ENCODE measurements at regions not wholly inside any gene's neighbourhood (a gene's known extent, or its start where the extent isn't known, plus 50 kb on each side); places are given as distances from the start of the nearest gene placed in this dataset.

- Histone ChIP-seq H3K27me3 (ENCODE audit: control insufficient read depth in 1 of 2, insufficient read depth in 2 of 2, low read length in 2 of 2) (no peaks in the 10 kb centered on the region), H3K9me3 (ENCODE audit: control insufficient read depth in 1 of 2, low read length in 2 of 2) (peaks cover 0 to 5% of the 10 kb centered on the region in 2 donors)
Observed at GRCh38 chr3:16101295-16102186, 72.9 kb upstream of the GALNT15 start.

GRCh38 chr3:16102187-16102561 is 72.3 kb upstream of the GALNT15 start:
- Histone ChIP-seq H3K4me1 (ENCODE audit: control insufficient read depth in 1 of 2, insufficient read depth in 2 of 2, low read length in 2 of 2) (peaks cover 5 to 9% of the 10 kb centered on the region in 2 donors), H3K27ac (ENCODE audit: low read depth, low read length) (peak overlapping the region; percentile 68), H3K9ac (ENCODE audit: low read depth in 1 of 2, low read length in 2 of 2) (no peak overlapping the region), H3K4me3 (ENCODE audit: low read depth in 1 of 2, low read length in 2 of 2) (peak overlapping the region; percentile 26 to 34), H3K27me3 (ENCODE audit: control insufficient read depth in 1 of 2, insufficient read depth in 2 of 2, low read length in 2 of 2) (no peaks in the 10 kb centered on the region), H3K36me3 (ENCODE audit: control insufficient read depth in 1 of 2, insufficient read depth in 2 of 2, low read length in 2 of 2) (no peaks in the 10 kb centered on the region), H3K9me3 (ENCODE audit: control insufficient read depth in 1 of 2, low read length in 2 of 2) (peaks cover 0 to 5% of the 10 kb centered on the region in 2 donors)

More at GRCh38 chr3:16101295-16102186, 72.9 kb upstream of the GALNT15 start:
- Histone ChIP-seq H3K27ac (ENCODE audit: low read depth, low read length) (peak overlapping the region; percentile 68), H3K9ac (ENCODE audit: low read depth in 1 of 2, low read length in 2 of 2) (no peak overlapping the region), H3K4me3 (ENCODE audit: low read depth in 1 of 2, low read length in 2 of 2) (peak overlapping the region; percentile 26 to 34), H3K36me3 (ENCODE audit: control insufficient read depth in 1 of 2, insufficient read depth in 2 of 2, low read length in 2 of 2) (no peaks in the 10 kb centered on the region), H3K4me1 (ENCODE audit: control insufficient read depth in 1 of 2, insufficient read depth in 2 of 2, low read length in 2 of 2) (peaks cover 5 to 9% of the 10 kb centered on the region in 2 donors)

- Histone ChIP-seq H3K36me3 (ENCODE audit: control insufficient read depth in 1 of 2, insufficient read depth in 2 of 2, low read length in 2 of 2) (no peaks in the 10 kb centered on the region), H3K4me3 (ENCODE audit: low read depth in 1 of 2, low read length in 2 of 2) (no peak overlapping the region), H3K9ac (ENCODE audit: low read depth in 1 of 2, low read length in 2 of 2) (no peak overlapping the region), H3K27me3 (ENCODE audit: control insufficient read depth in 1 of 2, insufficient read depth in 2 of 2, low read length in 2 of 2) (no peaks in the 10 kb centered on the region), H3K27ac (ENCODE audit: low read depth, low read length) (no peak overlapping the region), H3K4me1 (ENCODE audit: control insufficient read depth in 1 of 2, insufficient read depth in 2 of 2, low read length in 2 of 2) (peaks cover 5 to 9% of the 10 kb centered on the region in 2 donors), H3K9me3 (ENCODE audit: control insufficient read depth in 1 of 2, low read length in 2 of 2) (peaks cover 0 to 5% of the 10 kb centered on the region in 2 donors)
Observed at GRCh38 chr3:16102905-16103364, 71.5 kb upstream of the GALNT15 start.

GRCh38 chr3:16103472-16103871 is 71.0 kb upstream of the GALNT15 start:
- peaks cover 0 to 5% of the 10 kb centered on the region in 2 donors for H3K9me3 ChIP-seq (ENCODE audit: control insufficient read depth in 1 of 2, low read length in 2 of 2)
- no peak overlapping the region for H3K9ac ChIP-seq (ENCODE audit: low read depth in 1 of 2, low read length in 2 of 2)
- peaks cover 5 to 9% of the 10 kb centered on the region in 2 donors for H3K4me1 ChIP-seq (ENCODE audit: control insufficient read depth in 1 of 2, insufficient read depth in 2 of 2, low read length in 2 of 2)
- no peak overlapping the region for H3K4me3 ChIP-seq (ENCODE audit: low read depth in 1 of 2, low read length in 2 of 2)
- no peaks in the 10 kb centered on the region for H3K27me3 ChIP-seq (ENCODE audit: control insufficient read depth in 1 of 2, insufficient read depth in 2 of 2, low read length in 2 of 2)
- H3K27ac ChIP-seq (ENCODE audit: low read depth, low read length) = no peak overlapping the region
- H3K36me3 ChIP-seq (ENCODE audit: control insufficient read depth in 1 of 2, insufficient read depth in 2 of 2, low read length in 2 of 2) = no peaks in the 10 kb centered on the region

- Histone ChIP-seq H3K27me3 (ENCODE audit: control insufficient read depth in 1 of 2, insufficient read depth in 2 of 2, low read length in 2 of 2) (no peaks in the 10 kb centered on the region), H3K36me3 (ENCODE audit: control insufficient read depth in 1 of 2, insufficient read depth in 2 of 2, low read length in 2 of 2) (no peaks in the 10 kb centered on the region), H3K27ac (ENCODE audit: low read depth, low read length) (no peak overlapping the region), H3K9me3 (ENCODE audit: control insufficient read depth in 1 of 2, low read length in 2 of 2) (peaks cover 0 to 5% of the 10 kb centered on the region in 2 donors), H3K4me3 (ENCODE audit: low read depth in 1 of 2, low read length in 2 of 2) (no peak overlapping the region), H3K4me1 (ENCODE audit: control insufficient read depth in 1 of 2, insufficient read depth in 2 of 2, low read length in 2 of 2) (peaks cover 5 to 9% of the 10 kb centered on the region in 2 donors), H3K9ac (ENCODE audit: low read depth in 1 of 2, low read length in 2 of 2) (no peak overlapping the region)
Observed at GRCh38 chr3:16104156-16104555, 70.3 kb upstream of the GALNT15 start.

GRCh38 chr3:16106050-16106449 is 68.4 kb upstream of the GALNT15 start:
- no peaks in the 10 kb centered on the region for H3K27me3 ChIP-seq (ENCODE audit: control insufficient read depth in 1 of 2, insufficient read depth in 2 of 2, low read length in 2 of 2)
- no peaks in the 10 kb centered on the region for H3K9me3 ChIP-seq (ENCODE audit: control insufficient read depth in 1 of 2, low read length in 2 of 2)
- no peak overlapping the region for H3K9ac ChIP-seq (ENCODE audit: low read depth in 1 of 2, low read length in 2 of 2)
- H3K4me1 ChIP-seq (ENCODE audit: control insufficient read depth in 1 of 2, insufficient read depth in 2 of 2, low read length in 2 of 2) = peaks cover 5 to 9% of the 10 kb centered on the region in 2 donors
- H3K27ac ChIP-seq (ENCODE audit: low read depth, low read length) = no peak overlapping the region
- no peaks in the 10 kb centered on the region for H3K36me3 ChIP-seq (ENCODE audit: control insufficient read depth in 1 of 2, insufficient read depth in 2 of 2, low read length in 2 of 2)
- H3K4me3 ChIP-seq (ENCODE audit: low read depth in 1 of 2, low read length in 2 of 2) = no peak overlapping the region

- no peaks in the 10 kb centered on the region for H3K9me3 ChIP-seq (ENCODE audit: control insufficient read depth in 1 of 2, low read length in 2 of 2)
- no peaks in the 10 kb centered on the region for H3K4me1 ChIP-seq (ENCODE audit: control insufficient read depth in 1 of 2, insufficient read depth in 2 of 2, low read length in 2 of 2)
- no peaks in the 10 kb centered on the region for H3K36me3 ChIP-seq (ENCODE audit: control insufficient read depth in 1 of 2, insufficient read depth in 2 of 2, low read length in 2 of 2)
- H3K27me3 ChIP-seq (ENCODE audit: control insufficient read depth in 1 of 2, insufficient read depth in 2 of 2, low read length in 2 of 2) = no peaks in the 10 kb centered on the region
- H3K4me3 ChIP-seq (ENCODE audit: low read depth in 1 of 2, low read length in 2 of 2) = no peak overlapping the region
- no peak overlapping the region for H3K9ac ChIP-seq (ENCODE audit: low read depth in 1 of 2, low read length in 2 of 2)
- H3K27ac ChIP-seq (ENCODE audit: low read depth, low read length) = no peak overlapping the region
Observed at GRCh38 chr3:16108424-16108823, 66.1 kb upstream of the GALNT15 start.

GRCh38 chr3:16109929-16110328 is 64.6 kb upstream of the GALNT15 start:
- Histone ChIP-seq H3K9me3 (ENCODE audit: control insufficient read depth in 1 of 2, low read length in 2 of 2) (no peaks in the 10 kb centered on the region), H3K27ac (ENCODE audit: low read depth, low read length) (no peak overlapping the region), H3K9ac (ENCODE audit: low read depth in 1 of 2, low read length in 2 of 2) (no peak overlapping the region), H3K27me3 (ENCODE audit: control insufficient read depth in 1 of 2, insufficient read depth in 2 of 2, low read length in 2 of 2) (no peaks in the 10 kb centered on the region), H3K4me3 (ENCODE audit: low read depth in 1 of 2, low read length in 2 of 2) (no peak overlapping the region), H3K4me1 (ENCODE audit: control insufficient read depth in 1 of 2, insufficient read depth in 2 of 2, low read length in 2 of 2) (no peaks in the 10 kb centered on the region), H3K36me3 (ENCODE audit: control insufficient read depth in 1 of 2, insufficient read depth in 2 of 2, low read length in 2 of 2) (no peaks in the 10 kb centered on the region)

GRCh38 chr3:16112910-16113504 is 61.5 kb upstream of the GALNT15 start:
- H3K36me3 ChIP-seq (ENCODE audit: control insufficient read depth in 1 of 2, insufficient read depth in 2 of 2, low read length in 2 of 2) = no peaks in the 10 kb centered on the region
- no peaks in the 10 kb centered on the region for H3K4me1 ChIP-seq (ENCODE audit: control insufficient read depth in 1 of 2, insufficient read depth in 2 of 2, low read length in 2 of 2)
- no peaks in the 10 kb centered on the region for H3K9me3 ChIP-seq (ENCODE audit: control insufficient read depth in 1 of 2, low read length in 2 of 2)
- no peak overlapping the region for H3K4me3 ChIP-seq (ENCODE audit: low read depth in 1 of 2, low read length in 2 of 2)
- H3K9ac ChIP-seq (ENCODE audit: low read depth in 1 of 2, low read length in 2 of 2) = no peak overlapping the region
- no peaks in the 10 kb centered on the region for H3K27me3 ChIP-seq (ENCODE audit: control insufficient read depth in 1 of 2, insufficient read depth in 2 of 2, low read length in 2 of 2)
- no peak overlapping the region for H3K27ac ChIP-seq (ENCODE audit: low read depth, low read length)

- Histone ChIP-seq H3K27me3 (ENCODE audit: control insufficient read depth in 1 of 2, insufficient read depth in 2 of 2, low read length in 2 of 2) (no peaks in the 10 kb centered on the region), H3K9ac (ENCODE audit: low read depth in 1 of 2, low read length in 2 of 2) (no peak overlapping the region), H3K4me3 (ENCODE audit: low read depth in 1 of 2, low read length in 2 of 2) (no peak overlapping the region), H3K4me1 (ENCODE audit: control insufficient read depth in 1 of 2, insufficient read depth in 2 of 2, low read length in 2 of 2) (no peaks in the 10 kb centered on the region), H3K36me3 (ENCODE audit: control insufficient read depth in 1 of 2, insufficient read depth in 2 of 2, low read length in 2 of 2) (no peaks in the 10 kb centered on the region), H3K9me3 (ENCODE audit: control insufficient read depth in 1 of 2, low read length in 2 of 2) (no peaks in the 10 kb centered on the region), H3K27ac (ENCODE audit: low read depth, low read length) (no peak overlapping the region)
Observed at GRCh38 chr3:16113704-16114103, 60.8 kb upstream of the GALNT15 start.
